Panc1 (cell line): ENCODE measurements at regions not wholly inside any gene's neighbourhood (a gene's known extent, or its start where the extent isn't known, plus 50 kb on each side); places are given as distances from the start of the nearest gene placed in this dataset.

Source experiments
- ATAC-seq: fragments of 200-7000 bp; cut with Tn5 transposase; 2 replicates; pipeline ENCODE4 v1.9.1; 2020; ENCODE audit warnings: mild to moderate bottlenecking, moderate library complexity
- BruUV-seq: library from RNA; stranded (reverse); fragments of 400-500 nt; replicated peaks from 2 replicates; lab custom pipeline; 2021; lab: Mats Ljungman, UMichigan
- CTCF ChIA-PET: fragments of 300-600 bp; sonication (Branson Sonifier 250); formaldehyde crosslinking; loops from one replicate; lab custom pipeline; 2022; ENCODE audit warnings: antibody characterized with exemption; lab: Charles Lee
- POLR2A ChIA-PET: fragments of 300-600 bp; sonication (Branson Sonifier 250); formaldehyde crosslinking; loops from one replicate; lab custom pipeline; 2022; ENCODE audit warnings: antibody characterized with exemption; lab: Charles Lee
- DNase-seq: peaks from one replicate; pipeline ENCODE4 v3.0.0-alpha.2; 2010; ENCODE audit warnings: low read depth, low spot score
- H3K27ac ChIP-seq: 2 replicates; pipeline ENCODE4 v1.5.1; 2011; ENCODE audit warnings: mild to moderate bottlenecking, low read length, inconsistent platforms
- H3K27me3 ChIP-seq: fragments of 200-500 bp; sonication (Bioruptor generic); 2 replicates; pipeline ENCODE4 v1.6.0; 2014; ENCODE audit warnings: low read length, inconsistent platforms; ENCODE audit not compliant: control insufficient read depth, insufficient read depth
- H3K36me3 ChIP-seq: fragments of 200-500 bp; sonication (Bioruptor generic); 2 replicates; pipeline ENCODE4 v1.5.1; 2014; ENCODE audit warnings: inconsistent platforms, mild to moderate bottlenecking, low read length, moderate library complexity; ENCODE audit not compliant: control insufficient read depth, insufficient read depth
- H3K4me1 ChIP-seq: 2 replicates; pipeline ENCODE4 v1.5.1; 2011; ENCODE audit warnings: inconsistent platforms, mild to moderate bottlenecking, low read length, moderate library complexity; ENCODE audit not compliant: control insufficient read depth, insufficient read depth
- H3K4me3 ChIP-seq, 2 experiments: 2 replicates each; pipeline ENCODE4 v1.5.1; 2011 to 2012; ENCODE audit warnings: low read depth in 2 of 2, low read length in 2 of 2, mild to moderate bottlenecking in 2 of 2, inconsistent platforms in 1 of 2, moderate library complexity in 1 of 2
- H3K9me3 ChIP-seq: fragments of 200-500 bp; sonication (Bioruptor generic); 2 replicates; pipeline ENCODE4 v1.5.1; 2014; ENCODE audit warnings: low read depth, mild to moderate bottlenecking, inconsistent platforms, low read length, moderate library complexity; ENCODE audit not compliant: control insufficient read depth, insufficient read depth
- CTCF ChIP-seq: fragments of 450-650 bp; IDR thresholded peaks from 2 replicates; pipeline ENCODE4 v1.5.1; 2017; ENCODE audit warnings: mild to moderate bottlenecking
- POLR2AphosphoS5 ChIP-seq: IDR thresholded peaks from 2 replicates; pipeline ENCODE4 v1.6.1; 2012; ENCODE audit warnings: mild to moderate bottlenecking, low read depth, low read length, moderate library complexity
- REST ChIP-seq, 2 experiments: IDR thresholded peaks; 2 replicates each; pipeline ENCODE4 v1.6.1; 2011 to 2012; ENCODE audit warnings: low read depth in 2 of 2, control low read depth in 1 of 2, low read length in 1 of 2, mild to moderate bottlenecking in 1 of 2, moderate library complexity in 1 of 2; ENCODE audit not compliant: insufficient read depth in 1 of 2
- SIN3A ChIP-seq: IDR thresholded peaks from 2 replicates; pipeline ENCODE4 v1.6.1; 2012; ENCODE audit warnings: low read depth, mild to moderate bottlenecking, low read length, moderate library complexity, borderline replicate concordance; ENCODE audit not compliant: insufficient read depth
- TCF7L2 ChIP-seq: IDR thresholded peaks from 2 replicates; pipeline ENCODE4 v1.6.1; 2011; ENCODE audit warnings: mild to moderate bottlenecking, low read depth, low read length, inconsistent platforms
- in situ Hi-C: cut with HindIII; loops from 2 replicates; pipeline ENCODE4 v1.10.0; 2016; ENCODE audit warnings: low sequenced_read_pairs, low pct_unique_long_range_greater_than_20kb
- intact Hi-C: fragments of 100-400 bp; cut with micrococcal nuclease; formaldehyde crosslinking; loops from one replicate; pipeline ENCODE4 v1.10.0; 2022; ENCODE audit not compliant: unreplicated experiment

GRCh38 chr3:18144571-18144970 lies 280.6 kb downstream of the SATB1 start:
- Histone ChIP-seq H3K27ac (no peak overlapping the region), H3K36me3 (no peaks in the 10 kb centered on the region), H3K9me3 (no peaks in the 10 kb centered on the region), H3K4me3 (no peak overlapping the region), H3K27me3 (no peaks in the 10 kb centered on the region), H3K4me1 (no peaks in the 10 kb centered on the region)
- BruUV-seq: no TSS peak
- DNase-seq (no peak), ATAC-seq (no peak)
- CTCF ChIA-PET: no interaction called here
- POLR2A ChIA-PET: no interaction called here
- in situ Hi-C loops (no loop called here), intact Hi-C loops (no loop called here)
- no peak for TF ChIP-seq CTCF
- no peak for TF ChIP-seq TCF7L2
- TF ChIP-seq SIN3A: no peak
- TF ChIP-seq REST (IDR thresholded peaks at IDR 0.05; ENCODE audit: insufficient read depth in 1 of 2, low read depth in 2 of 2, low read length in 1 of 2): no peak
- TF ChIP-seq POLR2AphosphoS5: no peak

DNA sequence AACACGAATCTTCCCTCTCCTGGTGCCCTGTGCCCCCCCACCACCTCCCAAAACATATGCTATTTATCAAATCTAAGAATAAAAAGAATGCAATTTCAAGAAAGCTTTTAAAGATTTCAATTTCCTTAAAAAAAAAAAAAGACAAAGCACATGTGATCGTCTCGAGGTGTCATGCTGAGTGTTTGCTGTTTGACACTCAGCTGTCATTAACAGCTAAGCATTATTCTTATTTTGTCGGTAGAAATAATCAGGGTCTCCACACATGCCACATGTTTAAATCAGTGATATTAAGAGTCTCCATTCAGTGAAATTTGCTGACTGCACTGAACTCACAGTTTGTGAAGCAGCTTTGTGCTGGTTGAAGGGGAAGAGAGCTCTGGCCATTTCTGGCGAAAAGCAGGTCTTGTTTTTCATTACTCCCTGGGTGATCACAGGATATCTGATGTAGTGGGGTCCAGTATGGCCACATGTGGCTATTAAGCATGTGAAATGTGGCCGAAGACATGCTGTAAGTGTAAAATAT lies 281.8 kb downstream of the SATB1 start:
- POLR2A ChIA-PET: interaction anchor here (0.7 kb wide), 1 partner anchor 572 kb away, joined by 3 read pairs; no protein-coding TSS in a partner anchor
- no peak overlapping the region for H3K27ac ChIP-seq
- no peaks in the 10 kb centered on the region for H3K27me3 ChIP-seq
- H3K4me1 ChIP-seq: no peaks in the 10 kb centered on the region
- H3K36me3 ChIP-seq: no peaks in the 10 kb centered on the region
- intact Hi-C loops (no loop called here), in situ Hi-C loops (no loop called here)
- CTCF ChIA-PET: no interaction called here
- DNase-seq (no peak), ATAC-seq (no peak)
- no peaks in the 10 kb centered on the region for H3K9me3 ChIP-seq
- TF ChIP-seq POLR2AphosphoS5 (no peak), SIN3A (no peak), CTCF (no peak), REST (IDR thresholded peaks at IDR 0.05; ENCODE audit: insufficient read depth in 1 of 2, low read depth in 2 of 2, low read length in 1 of 2) (no peak), TCF7L2 (no peak)
- no TSS peak for BruUV-seq
- H3K4me3 ChIP-seq: no peak overlapping the region
